ENCODE measurements at regions not wholly inside any gene's neighbourhood (a gene's known extent, or its start where the extent isn't known, plus 50 kb on each side); places are given as distances from the start of the nearest gene placed in this dataset.
"Not testable (repeated sequence)": the region's sequence is repeated elsewhere in the genome, so short reads cannot be mapped to it uniquely, and the experiment has no call there.

DNA sequence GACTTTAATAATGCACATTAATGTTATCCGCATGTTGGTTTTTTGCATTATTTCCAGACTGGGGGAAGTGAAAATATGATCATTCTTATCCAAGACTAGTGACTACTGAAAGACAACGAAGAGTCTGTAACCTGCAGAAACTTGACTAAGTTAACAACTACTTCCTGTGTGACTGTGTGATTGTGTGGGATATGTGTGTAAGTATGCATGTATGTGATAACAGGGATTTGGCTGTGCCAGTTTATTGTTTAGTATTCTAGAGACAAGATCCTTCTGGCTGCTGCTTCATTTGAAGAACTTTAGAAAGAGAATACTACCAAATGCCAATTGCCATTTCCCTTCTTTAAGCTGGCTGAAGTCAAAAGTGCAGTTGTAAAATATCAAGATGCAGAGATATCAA is 375.7 kb upstream of the PRR16 start:
- DNase-seq (ENCODE audit: low read depth), result no peak

DNA sequence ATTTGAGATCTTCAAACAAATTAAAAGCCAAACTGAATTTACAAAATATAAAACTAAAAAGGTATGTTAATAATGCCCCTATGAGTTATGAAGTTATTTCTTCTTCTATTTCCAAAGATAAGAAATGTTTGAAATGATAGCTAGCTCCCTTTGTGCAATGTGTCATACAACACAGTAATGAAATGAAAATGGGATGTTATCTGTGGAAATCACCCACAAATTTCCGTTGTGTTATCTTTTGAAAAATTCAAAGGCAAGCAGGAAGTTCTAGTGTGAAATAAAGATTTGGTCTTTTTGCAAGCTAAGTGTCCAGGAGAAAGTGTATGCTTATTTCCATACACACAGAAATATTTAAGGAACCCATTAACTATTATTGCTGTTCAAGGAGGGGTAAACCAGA is 375.3 kb upstream of the PRR16 start:
- DNase-seq (ENCODE audit: low read depth), result no peak

DNA sequence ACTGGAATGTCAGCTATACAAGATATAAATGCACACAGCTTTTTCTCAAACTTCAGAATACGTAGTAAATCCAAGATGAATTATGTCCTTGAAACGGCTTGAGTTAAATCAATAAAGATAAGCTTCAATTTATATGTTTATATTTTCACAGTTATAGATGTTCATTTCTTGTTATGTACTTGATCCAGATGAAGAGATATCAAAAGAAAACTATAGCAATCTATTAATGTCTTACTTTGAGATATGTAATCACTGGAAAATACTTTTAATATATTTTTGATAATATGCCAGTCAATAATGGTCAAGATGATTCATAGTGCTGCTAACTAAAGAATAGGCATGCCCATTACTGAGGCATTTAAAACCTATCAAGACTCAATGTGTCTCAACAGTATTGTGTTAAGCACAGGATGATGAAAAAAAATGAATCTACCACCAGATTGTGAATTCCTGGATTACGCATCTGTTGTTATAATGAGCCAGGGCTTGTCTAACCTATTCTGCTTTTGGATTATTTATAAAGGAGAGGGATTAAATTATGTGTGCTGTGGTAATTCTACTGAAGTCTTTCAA is 372.6 kb upstream of the PRR16 start:
- no peak for DNase-seq (ENCODE audit: low read depth)

DNA sequence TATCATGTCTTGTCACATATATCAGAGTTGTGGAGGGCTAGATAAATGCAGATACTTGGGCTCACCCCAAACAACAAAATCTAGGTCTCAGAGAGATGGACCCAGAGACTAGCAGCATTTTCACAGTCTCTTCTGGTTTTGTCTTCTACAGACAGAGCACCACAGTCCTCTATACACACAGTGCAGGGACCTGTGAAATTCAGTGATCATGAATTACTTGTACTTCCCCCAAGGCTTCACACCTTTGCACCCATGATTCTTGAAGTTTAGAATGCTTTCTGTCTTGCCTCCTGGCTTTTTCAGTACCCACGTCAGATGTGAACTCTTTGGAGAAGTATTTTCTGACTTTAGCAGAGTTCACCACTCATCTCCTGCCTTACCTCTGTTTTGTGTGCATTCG is 371.5 kb upstream of the PRR16 start:
- DNase-seq (ENCODE audit: low read depth), result no peak

DNA sequence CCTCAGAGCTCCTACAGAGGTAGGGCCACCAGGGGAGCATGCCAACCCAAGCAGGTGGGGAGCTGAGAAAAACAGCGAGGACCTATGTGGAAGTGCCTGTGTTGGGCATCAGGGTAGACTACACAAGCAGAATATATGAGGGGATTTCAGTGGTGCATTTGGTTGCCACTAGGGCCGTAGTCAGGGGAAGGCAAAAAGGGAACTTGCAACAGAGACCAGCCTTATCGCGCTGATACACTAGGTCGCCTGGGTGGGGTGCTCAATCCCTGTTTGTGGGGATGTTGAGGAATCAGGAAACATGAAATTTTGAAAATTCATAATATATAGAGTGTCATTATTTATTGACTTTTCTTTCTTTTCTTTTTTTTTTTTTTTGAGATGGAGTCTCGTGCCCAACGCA is 370.9 kb upstream of the PRR16 start:
- no peak for DNase-seq (ENCODE audit: low read depth)

DNA sequence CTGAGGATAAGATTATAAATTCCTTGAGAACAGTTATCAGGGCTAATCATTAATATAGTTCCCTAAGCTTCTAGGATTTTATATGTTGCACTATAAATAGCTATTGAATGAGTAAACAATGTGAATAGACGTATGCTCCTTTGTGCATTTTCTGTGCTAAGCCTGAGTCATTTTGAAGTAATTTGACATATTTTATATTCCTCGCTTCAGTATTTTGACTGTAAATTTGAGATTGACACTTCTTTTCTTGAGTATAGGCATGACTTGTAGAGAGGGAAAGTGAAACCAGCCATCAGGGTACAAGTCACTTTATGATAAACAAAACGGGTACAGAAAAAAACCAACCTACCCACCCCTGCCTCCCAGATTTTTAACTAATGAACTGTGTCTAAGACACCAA is 367.7 kb upstream of the PRR16 start:
- DNase-seq (ENCODE audit: low read depth), result peak; percentile 33

DNA sequence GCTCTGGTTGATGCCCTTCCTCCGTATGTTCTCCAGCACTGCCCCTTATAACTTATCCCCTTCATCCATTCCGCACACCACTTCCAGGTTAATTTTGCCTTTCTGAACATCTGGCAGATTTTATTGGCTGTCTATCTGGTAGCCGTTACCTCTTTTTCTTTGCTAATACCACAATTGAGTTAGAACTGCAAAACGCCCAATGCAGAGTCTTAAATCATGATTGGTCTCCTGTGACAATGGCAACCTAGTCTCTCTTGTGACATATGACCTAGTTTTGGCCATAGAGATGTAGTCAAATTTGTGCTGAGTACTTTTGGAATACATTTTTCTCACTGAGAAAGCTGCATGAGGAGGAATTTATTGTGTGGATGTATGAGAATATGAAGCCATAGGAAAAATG is 365.7 kb upstream of the PRR16 start:
- no peak for DNase-seq (ENCODE audit: low read depth)

DNA sequence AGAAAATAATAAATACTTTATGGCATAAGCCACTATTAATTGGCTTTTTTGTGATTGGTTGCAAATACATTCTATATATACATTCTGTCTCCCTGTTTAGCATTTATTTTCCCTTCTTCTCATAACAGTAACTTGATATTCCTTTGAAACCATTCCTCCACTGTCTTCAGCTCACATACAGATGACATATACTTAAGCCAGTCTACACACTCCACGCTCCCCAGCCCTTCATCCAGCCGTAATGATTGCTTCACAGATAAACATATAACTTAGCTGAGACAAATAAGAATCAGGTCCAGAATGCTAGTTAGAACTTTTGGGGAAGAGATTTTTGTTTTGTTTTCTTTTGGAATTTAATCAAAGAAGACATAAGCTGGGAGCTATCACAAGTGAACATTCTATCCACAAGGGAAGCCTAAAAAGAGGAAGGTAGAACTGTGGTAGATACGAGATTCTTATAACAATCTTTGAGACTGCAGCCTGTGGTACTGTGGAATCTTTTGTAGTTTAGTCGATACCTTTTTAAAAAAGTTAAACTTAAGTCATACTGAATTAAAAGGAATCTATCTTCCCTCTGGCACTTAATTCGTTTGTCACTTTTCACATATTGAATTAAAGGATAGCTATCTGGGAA is 365.1 kb upstream of the PRR16 start:
- no peak for DNase-seq (ENCODE audit: low read depth)

DNA sequence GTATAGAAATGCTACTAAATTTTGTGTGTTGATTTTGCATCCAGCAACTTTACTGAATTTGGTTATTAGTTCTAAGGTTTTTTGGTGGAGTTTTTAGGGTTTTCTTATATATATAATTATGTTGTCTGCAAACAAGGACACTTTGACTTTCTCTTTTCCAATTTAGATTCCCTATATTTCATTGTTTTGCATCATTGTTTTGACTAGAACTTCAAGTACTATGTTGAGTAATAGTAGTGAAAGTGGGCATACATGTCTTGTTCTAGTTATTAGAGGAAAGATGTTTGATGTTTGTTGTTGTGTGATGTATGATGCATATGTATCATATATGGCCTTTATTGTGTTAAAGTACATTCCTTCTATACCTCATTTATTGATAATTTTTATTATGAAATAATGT is 362.3 kb upstream of the PRR16 start:
- no peak for DNase-seq (ENCODE audit: low read depth)

DNA sequence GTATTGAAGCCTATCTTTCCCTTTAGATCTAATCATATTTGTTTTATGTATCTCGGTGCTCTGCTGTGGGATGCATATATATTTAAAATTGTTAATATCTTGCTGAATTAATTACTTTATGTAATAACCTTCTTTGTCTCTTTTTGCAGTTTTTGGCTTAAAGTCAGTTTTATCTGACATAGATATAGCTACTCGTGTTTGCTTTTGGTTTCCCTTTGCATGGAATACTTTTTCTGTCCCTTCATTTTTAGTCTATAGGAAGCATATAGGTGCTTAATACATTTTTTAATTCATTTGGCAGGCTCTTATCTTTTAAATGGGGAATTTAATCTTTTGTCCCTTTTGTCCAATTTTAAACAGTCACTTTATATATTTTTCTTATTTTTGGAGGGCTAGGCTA is 360.6 kb upstream of the PRR16 start:
- DNase-seq (ENCODE audit: low read depth), result no peak

DNA sequence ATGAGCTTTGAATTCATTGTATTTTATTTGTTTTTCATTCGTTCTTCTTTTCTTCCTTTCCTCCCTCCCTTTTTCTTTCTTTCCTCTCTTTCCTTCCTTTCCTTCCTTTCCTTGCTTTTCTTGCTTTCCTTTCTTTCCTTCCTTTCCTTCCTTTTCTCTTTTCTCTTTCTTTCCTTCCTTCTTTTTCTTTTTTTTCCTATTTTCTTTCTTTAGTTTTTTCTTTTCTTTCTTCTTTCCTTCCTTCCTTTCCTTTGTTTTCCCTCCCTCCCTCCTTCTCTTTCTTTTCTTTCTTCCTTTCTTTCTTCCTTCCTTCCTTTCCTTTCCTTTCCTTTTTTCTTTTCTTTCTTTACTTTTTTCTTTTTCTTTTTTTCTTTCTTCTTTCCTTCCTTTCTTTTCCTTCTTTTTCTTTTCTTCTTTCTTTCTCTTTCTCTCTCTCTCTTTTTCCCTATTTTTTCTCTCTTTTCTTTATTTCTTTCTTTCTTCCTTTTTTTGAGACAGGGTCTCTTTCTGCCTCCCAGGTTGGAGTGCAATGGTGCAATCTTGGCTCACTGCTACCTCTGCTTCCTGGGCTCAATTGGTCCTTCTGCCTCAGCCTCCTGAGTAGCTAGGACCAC is 357.1 kb upstream of the PRR16 start:
- no peak for DNase-seq (ENCODE audit: low read depth)

DNA sequence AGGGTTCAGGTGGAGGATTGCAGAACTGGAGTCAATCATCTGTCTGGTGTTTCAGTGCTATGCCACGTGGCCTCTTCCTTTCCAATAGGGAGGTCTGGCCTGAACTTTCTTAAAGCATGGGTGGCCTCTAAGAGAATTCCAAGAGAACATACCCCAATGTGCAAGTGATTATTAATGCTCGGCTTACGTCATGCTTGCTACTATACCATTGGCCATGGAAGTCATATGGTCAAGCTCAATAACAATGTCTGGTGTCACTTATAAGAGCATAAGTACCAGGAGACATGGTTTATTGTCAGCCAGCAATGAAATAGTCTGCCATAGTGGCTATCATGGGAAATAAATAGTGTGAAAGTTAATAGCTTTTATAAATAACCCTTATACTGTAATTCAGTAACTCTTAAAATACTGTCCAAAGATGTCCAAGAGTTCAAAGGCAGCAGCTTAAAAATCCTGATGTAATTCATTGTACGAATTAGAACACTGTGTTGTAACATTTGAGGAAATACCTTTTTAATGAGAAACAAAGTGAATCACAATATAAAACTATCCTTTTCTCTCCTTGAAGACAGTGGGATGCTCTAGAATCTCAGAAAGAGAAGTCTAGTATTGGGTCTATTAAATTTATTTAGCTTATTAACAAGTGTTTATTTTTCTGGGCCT is 355.4 kb upstream of the PRR16 start:
- DNase-seq (ENCODE audit: low read depth), result peak; percentile 33

DNA sequence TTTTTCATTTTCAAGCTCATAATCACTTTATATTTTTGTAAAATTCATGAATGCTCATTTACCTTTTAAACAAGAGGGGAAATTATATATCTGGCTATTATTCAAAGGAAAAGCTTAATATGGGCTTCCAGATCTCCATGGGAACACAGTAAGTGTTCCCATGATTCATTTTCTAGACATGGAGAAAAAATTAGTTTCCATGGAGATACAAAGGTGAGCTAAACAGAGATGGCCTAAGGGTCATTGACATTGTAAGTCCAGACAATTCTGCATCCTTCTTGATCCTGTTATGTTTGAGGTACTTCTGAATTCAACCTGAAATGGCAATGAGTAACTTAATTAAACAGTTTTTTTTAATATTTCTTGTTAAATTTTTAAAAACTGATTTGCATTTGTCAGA is 341.4 kb upstream of the PRR16 start:
- no peak for DNase-seq (ENCODE audit: low read depth)

DNA sequence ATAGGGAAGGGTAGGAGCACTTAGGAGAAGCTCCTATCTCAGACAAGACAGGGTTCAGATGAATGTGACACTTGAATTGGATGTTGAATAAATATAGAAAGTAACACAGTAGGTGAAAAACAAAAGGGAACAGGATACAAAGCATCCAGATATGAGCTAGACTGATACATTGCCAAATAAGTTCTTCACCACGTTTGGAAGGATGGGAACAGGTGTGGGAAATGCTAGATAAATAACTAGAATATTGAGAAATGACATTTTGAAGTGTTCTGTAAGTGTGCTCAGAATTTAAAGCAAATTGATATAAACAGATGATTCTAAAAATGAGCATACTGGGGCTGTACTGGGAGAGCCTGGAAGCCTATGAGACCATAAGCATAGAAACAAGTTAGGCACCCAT is 340.1 kb upstream of the PRR16 start:
- DNase-seq (ENCODE audit: low read depth), result no peak

DNA sequence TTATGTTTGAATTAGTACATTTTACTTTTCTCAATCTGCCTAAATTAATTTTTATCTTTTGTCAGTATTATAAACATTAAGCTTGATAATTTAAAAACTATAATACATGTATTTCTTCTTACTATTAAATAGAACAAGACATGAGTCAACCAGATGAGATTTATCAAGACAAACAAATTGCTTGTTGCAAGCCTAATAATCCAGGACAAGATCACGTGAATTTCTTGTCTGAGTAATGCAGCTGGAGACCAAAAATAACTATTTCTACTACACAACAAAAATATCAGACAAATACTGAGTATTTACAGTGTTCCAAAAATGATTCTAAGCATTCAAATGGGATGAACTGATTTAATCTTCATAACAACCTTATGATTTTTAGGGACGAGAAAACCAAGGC is 339.1 kb upstream of the PRR16 start:
- DNase-seq (ENCODE audit: low read depth), result no peak

DNA sequence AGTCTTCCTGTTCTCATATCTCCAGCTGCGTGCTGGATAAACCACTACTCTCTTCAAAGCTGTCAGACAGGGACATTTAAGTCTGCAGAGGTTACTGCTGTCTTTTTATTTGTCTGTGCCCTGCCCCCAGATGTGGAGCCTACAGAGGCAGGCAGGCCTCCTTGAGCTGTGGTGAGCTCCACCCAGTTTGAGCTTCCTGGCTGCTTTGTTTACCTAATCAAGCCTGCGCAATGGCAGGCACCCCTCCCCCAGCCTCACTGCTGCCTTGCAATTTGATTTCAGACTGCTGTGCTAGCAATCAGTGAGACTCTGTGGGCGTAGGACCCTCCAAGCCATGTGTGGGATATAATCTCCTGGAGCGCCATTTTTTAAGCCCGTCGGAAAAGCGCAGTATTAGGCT is 331.8 kb upstream of the PRR16 start:
- DNase-seq (ENCODE audit: low read depth), result not testable (repeated sequence)

DNA sequence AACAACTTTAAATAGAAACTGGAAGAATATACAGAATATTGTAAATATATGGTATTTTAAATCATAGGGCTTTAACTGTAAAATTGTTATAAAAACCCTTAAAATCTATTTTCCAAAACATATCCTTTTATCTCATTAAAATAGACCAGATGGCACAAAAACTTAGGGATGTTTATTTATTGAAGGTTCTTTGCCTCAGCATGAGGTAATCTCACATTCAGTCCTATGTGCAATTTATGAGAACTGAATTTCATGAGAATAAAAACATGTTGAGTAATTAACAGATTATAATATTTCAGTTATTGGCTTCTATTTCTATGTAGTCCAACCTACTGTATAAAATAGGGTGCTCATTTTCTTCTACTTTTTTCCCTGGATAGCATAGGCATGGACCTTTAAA is 329.2 kb upstream of the PRR16 start:
- DNase-seq (ENCODE audit: low read depth), result no peak

DNA sequence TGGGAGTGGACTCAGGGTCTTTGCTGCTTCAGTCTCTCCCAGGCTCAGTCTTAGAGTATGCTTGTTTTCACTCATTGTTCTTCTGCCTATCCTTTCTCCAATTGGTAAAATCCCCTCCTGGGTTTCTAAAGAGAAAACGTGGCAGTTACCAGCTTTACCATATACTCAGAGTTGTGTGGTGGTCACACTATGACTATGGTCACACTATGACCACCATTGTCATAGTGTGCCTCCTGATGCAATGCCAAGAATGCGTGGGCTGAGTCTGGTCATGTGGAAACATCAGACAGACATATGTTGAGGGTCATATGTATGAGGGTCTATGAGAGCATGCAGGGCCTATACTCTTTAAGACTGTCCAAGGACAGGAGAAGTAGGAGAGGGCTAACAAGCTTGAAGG is 326.5 kb upstream of the PRR16 start:
- DNase-seq (ENCODE audit: low read depth), result no peak

DNA sequence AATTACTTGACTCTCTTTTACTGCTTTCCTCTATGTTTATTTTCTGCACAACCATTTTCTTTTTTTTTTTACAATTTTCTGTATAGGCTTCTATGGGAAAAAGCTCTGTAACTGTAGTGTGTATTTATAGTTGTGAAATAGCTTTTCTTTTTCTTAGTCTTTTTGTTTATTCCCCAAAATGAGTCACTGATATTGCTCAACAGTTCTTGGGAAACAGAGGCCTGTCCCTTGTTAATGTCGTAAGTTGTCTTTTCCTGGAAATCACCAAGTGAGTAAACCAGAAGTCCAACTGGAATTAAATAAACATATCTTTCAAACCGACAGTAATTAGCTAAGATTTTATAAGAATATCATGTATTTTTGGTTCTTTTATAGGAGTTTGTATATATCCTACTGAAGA is 325.1 kb upstream of the PRR16 start:
- DNase-seq (ENCODE audit: low read depth), result peak; percentile 90

DNA sequence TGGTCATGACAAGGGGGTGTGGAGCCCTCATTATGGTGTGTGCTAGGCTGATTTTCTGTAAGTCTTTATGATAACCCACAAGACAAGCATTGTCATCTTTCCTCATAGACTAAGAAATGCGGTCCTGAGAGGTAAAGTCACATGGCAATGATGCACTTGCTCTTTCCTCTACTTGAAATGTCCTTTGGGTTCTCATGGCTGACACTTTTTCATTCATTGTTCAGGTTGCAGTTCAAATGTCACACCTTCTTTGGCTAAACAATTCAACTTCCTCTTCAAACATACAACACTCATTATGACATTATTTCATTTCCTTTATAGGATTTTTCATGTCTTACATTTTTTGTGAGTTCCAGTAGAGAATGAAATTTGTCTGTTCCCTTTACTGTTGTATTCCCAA is 323.6 kb upstream of the PRR16 start:
- no peak for DNase-seq (ENCODE audit: low read depth)

DNA sequence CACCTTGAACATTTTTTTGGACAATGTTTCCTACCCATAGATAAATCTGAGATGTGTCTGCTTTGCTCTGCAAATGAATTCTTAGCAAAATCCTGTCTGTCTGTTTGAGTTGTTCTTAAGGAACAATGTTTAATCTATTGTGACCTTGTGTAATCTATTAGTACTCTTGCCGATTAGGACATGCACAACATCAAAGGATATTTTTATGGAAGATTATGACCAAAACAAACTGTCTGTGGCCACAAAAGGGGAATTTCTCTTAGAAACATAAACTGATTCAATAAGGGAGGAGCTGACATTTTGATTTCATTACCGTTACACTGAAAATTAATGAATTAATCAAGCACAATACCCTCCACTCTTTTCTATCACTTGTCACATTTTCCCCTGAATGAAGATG is 323.0 kb upstream of the PRR16 start:
- no peak for DNase-seq (ENCODE audit: low read depth)

DNA sequence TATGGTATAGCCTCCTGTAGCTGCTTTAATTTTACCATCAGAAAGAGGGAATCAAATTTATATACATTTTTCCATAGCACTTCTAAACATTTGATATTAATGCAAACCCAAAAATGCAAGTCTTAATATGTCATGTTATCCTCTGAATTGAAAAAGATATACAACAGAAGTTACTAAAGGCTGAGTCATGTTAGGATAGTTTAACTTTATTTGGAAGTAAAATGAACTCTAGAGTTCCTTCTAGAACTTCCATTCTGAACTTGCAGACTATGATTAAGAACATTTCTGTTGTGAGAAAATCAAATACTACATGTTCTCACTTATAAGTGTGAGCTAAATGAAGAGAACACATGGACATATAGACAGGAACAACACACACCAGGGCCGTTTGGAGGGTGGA is 317.3 kb upstream of the PRR16 start:
- no peak for DNase-seq (ENCODE audit: low read depth)

DNA sequence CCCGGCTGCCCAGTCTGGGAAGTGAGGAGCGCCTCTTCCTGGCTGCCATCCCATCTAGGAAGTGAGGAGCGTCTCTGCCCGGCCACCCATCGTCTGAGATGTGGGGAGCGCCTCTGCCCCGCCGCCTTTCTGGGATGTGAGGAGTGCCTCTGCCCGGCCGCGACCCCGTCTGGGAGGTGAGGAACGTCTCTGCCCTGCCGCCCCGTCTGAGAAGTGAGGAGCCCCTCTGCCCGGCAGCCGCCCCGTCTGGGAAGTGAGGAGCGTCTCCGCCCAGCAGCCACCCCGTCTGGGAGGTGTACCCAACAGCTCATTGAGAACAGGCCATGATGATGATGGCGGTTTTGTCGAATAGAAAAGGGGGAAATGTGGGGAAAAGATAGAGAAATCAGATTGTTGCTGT is 316.2 kb upstream of the PRR16 start:
- DNase-seq (ENCODE audit: low read depth), result not testable (repeated sequence)

DNA sequence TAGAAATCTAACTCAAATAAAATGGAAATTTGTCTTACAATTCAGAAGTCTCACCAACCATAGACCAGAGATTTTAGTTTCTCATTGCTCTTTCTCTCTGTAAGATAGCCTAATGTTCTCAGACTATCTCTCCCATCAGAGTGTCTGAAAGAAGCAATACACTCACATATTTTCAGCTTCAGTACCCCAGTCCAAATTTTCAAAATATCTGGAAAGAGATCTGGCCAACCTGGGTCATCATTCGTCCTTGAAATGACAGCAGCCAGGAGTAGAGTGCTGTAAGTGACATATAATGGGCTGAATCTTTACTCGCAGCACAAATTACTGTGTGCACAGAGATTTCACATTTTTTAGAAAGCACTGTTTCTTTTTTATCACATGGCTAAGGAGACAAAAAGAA is 313.3 kb upstream of the PRR16 start:
- no peak for DNase-seq (ENCODE audit: low read depth)

Measured in HS-5 (cell line).